ENCODE measurements at regions not wholly inside any gene's neighbourhood (a gene's known extent, or its start where the extent isn't known, plus 50 kb on each side); places are given as distances from the start of the nearest gene placed in this dataset.

GRCh38 chr7:45511721-45512597 is 62.2 kb upstream of the ADCY1 start:
- TF ChIP-seq CTCF (IDR thresholded peaks at IDR 0.05): no peak
- TF ChIP-seq EZH2 (IDR thresholded peaks at IDR 0.05): no peak

Measured in neural progenitor cell (in vitro differentiated cells).